ENCODE measurements at regions not wholly inside any gene's neighbourhood (a gene's known extent, or its start where the extent isn't known, plus 50 kb on each side); places are given as distances from the start of the nearest gene placed in this dataset.

- DNase-seq (ENCODE audit: extremely low read depth in 1 of 2, low read depth in 1 of 2) = no peak
Observed at GRCh38 chr3:31047673-31048072, 153.2 kb upstream of the GADL1 start.

- DNase-seq (ENCODE audit: extremely low read depth in 1 of 2, low read depth in 1 of 2) = no peak
Observed at GRCh38 chr3:31048143-31048542, 153.7 kb upstream of the GADL1 start.

DNA sequence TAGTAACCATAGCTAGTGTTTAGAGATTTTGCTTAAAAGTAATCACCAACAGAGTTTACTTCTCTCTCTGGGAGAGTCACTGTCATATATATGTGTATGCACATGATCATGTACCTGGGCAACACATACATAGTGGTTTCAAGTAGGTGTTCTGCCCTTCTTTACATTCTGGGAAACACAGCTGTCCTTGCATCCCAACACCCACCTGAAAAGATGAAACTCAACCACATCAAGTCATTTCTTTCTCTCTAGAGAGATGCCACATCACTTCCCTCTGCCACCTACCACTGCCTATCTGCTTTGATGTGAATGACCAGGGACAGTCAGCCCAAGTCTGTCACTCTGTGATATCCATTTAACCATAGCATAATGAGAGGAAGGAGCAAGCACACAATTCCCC is 155.8 kb upstream of the GADL1 start:
- no peak for DNase-seq (ENCODE audit: extremely low read depth in 1 of 2, low read depth in 1 of 2)

- DNase-seq (ENCODE audit: extremely low read depth in 1 of 2, low read depth in 1 of 2) = no peak
Observed at GRCh38 chr3:31051226-31051625, 156.8 kb upstream of the GADL1 start.

GRCh38 chr3:31053299-31053698 is 158.8 kb upstream of the GADL1 start:
- DNase-seq (ENCODE audit: extremely low read depth in 1 of 2, low read depth in 1 of 2) = no peak

DNA sequence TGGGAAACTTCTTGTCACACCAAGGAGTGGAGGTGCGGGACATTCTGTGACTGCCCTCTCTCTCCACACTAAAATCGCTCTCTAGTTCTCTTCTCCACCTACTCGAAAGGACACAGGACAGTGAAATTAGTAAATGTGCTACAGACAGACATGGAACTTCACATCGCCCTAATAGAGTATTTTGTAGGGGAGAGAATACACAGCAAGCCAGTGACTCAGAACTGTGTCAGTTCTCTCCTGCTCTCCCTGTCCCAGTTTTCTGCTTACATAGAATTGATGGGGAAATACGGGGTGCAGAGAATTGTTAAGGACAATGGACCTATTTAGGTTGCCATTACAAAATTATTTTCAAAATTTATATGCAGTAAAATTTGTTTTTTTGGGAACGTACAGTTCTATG is 159.6 kb upstream of the GADL1 start:
- DNase-seq (ENCODE audit: extremely low read depth in 1 of 2, low read depth in 1 of 2) = no peak

DNA sequence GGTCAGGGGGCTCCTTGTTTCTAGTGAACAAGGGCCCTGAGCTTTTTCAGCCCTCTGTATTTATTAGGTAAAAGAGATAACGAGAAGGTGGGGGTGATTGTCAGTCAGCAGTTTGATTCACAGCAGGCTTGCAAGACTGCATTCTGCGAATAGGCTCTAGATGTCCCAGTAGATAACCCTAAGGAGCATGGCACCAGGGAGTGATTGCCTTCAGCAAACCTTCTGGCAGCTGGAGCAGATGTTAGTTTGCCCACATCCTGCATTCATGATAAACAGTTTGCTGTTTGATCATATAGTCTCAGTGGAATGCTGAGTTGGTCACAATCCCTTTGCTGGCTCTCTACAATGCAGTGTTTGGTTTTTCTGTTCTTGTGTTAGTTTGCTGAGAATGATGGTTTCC is 161.3 kb upstream of the GADL1 start:
- no peak for DNase-seq (ENCODE audit: extremely low read depth in 1 of 2, low read depth in 1 of 2)

GRCh38 chr3:31057891-31058290 is 163.4 kb upstream of the GADL1 start:
- DNase-seq (ENCODE audit: extremely low read depth in 1 of 2, low read depth in 1 of 2) = no peak

GRCh38 chr3:31064021-31064420 is 169.6 kb upstream of the GADL1 start:
- no peak for DNase-seq (ENCODE audit: extremely low read depth in 1 of 2, low read depth in 1 of 2)

DNA sequence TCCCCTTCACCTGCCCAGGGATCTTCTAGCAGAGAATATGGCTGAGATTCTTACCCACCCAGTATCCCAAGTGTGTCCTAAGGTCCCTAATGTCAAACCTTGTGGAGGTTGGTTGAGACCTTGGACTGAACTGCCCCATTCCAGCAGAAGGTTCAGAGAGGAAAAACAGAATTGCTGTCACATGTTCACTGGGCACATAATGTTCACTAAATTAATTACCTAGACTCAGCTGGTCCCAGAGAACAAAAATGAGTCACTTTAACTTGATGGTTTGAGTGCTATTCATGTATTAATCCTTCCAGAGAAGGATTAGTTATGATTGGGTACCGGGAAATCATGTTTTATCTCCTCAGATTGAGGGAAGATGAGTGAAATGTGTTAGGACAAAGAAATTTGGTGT is 171.3 kb upstream of the GADL1 start:
- no peak for DNase-seq (ENCODE audit: extremely low read depth in 1 of 2, low read depth in 1 of 2)

GRCh38 chr3:31067004-31067403 is 172.5 kb upstream of the GADL1 start:
- DNase-seq (ENCODE audit: extremely low read depth in 1 of 2, low read depth in 1 of 2) = no peak

DNA sequence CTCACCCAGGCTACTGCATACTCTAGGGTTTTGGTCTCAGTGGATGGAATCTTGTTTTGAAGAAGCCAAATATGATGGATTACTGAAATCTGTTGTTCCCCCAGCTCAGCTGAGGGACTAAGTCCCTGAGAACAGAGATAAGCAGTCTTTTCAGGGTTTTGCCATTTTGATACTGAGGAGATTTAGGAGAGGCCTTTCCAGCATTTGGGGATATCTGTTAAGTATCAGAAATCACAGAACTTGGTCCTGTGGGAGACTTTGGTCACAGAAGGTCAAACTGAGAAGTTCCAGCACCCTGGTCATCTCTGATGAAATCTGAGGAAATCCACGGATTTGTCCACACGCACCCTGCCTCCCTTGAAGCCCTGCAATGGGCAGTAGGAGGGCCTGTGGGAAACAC is 181.0 kb upstream of the GADL1 start:
- DNase-seq (ENCODE audit: extremely low read depth in 1 of 2, low read depth in 1 of 2) = no peak

DNA sequence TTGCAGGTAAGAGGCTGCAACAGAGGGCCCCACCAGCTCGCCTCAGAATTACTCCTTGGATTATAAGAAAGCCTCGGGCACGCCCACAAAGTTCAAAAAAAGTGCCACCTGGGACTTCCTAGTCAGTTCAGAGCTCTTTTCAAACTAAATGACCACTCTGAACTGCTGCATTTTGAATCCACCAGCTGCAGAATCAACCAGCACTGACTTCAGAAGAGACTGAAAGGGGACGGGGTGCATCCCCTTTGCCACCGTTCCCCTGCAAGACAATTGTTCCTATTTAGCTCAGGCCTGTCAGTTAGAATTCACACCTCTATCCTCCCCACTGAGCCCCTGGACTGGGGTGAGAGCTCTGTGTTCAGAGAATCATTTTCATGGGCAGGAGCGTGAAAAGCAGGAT is 181.4 kb upstream of the GADL1 start:
- DNase-seq (ENCODE audit: extremely low read depth in 1 of 2, low read depth in 1 of 2) = no peak

DNA sequence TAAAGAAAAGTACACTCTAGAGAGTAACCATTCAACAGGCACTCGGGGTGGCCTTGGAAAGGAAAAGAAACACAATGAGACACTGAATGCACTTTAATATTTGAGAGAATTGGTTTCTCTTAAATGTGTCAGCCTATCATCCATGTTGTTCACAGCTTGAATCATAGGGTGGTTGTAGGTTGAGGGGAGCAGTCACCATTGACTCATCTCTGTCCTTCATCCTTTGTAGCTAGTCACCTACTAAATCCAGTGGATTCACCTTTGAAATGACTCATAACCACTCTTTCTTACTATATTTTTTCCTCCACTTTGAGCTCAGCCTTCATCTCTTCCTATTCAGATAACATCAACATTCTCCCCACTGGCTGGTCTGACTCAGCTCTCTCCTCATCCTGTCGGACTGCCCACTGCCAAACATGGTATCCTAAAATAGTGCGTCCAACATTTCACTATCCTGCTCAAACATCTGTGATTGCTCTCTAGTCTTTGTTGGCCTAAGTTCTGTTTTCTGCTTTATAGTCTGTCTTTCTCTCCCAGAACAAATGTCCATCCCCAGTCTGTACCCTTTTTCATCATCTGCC is 182.7 kb upstream of the GADL1 start:
- DNase-seq (ENCODE audit: extremely low read depth in 1 of 2, low read depth in 1 of 2) = no peak

GRCh38 chr3:31077826-31078225 is 183.4 kb upstream of the GADL1 start:
- DNase-seq (ENCODE audit: extremely low read depth in 1 of 2, low read depth in 1 of 2) = no peak

GRCh38 chr3:31079689-31080088 is 185.2 kb upstream of the GADL1 start:
- no peak for DNase-seq (ENCODE audit: extremely low read depth in 1 of 2, low read depth in 1 of 2)

DNA sequence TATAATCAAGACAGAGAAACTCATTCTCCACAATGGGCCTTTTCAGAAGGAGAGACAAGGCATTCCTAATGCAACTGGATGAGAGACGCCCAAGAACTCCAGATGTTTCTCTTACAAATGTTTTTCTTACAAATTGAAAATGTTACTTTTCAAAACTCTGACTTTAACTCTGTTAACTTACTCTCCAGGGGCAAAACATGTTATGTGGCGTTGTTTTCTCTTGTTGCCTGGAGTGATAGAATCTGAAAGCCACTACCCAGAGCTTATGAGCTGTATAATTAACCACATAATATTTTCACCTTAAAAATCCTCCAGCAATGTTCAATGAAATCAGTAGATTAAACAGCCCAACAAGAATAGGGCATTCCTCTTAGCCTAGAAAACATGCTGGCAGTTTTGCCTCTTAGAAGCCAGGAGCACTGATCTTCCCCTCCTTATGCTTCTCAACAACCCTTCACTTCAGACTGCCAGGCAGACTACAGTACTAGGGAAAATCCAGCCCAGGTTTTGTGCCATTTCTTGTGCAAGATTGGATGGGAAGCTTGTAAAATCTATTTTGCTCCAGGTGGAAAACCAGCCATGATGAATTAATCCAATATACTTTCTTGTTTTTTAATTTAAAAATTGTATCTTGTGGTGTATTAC is 186.7 kb upstream of the GADL1 start:
- no peak for DNase-seq (ENCODE audit: extremely low read depth in 1 of 2, low read depth in 1 of 2)

GRCh38 chr3:31086148-31086547 is 191.7 kb upstream of the GADL1 start:
- no peak for DNase-seq (ENCODE audit: extremely low read depth in 1 of 2, low read depth in 1 of 2)

DNA sequence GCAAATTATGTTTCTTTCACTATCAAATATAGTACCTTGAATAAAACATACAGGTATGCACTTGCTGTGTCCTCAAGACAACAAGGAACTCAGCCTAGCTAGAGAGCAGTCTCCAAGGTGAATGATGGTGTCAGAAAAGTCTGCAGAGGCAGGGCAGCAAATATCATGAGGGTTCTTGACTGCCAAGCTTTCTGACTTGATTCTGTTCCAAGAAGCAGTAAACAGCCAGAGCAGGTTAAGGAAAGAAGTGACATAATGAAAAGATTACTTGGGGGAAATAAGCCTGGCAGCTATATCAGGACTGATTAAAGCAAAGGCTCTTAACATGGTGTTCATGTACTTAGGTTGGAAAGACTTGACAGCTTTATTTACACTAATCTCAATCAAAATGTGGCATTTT is 192.2 kb upstream of the GADL1 start:
- DNase-seq (ENCODE audit: extremely low read depth in 1 of 2, low read depth in 1 of 2) = no peak

DNA sequence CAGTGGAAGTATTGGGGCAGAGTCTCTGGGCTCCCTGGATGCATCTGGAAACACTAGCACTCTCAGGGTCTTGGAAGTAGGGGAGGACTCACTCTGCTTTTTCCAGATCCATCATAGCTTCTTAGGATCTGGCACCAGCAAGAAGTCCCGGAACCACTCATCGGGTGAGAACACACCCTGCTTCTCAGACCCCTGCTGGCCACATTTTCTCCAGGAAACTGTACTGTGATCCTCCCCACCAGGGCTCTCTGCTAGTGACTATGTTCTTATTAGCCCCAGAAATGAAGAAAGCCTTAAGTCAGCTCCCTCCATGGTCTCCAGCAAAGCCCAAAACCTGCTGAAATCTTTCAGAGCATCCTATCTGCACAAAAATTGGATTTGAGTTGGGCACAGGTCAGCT is 197.3 kb upstream of the GADL1 start:
- DNase-seq (ENCODE audit: extremely low read depth in 1 of 2, low read depth in 1 of 2) = no peak

DNA sequence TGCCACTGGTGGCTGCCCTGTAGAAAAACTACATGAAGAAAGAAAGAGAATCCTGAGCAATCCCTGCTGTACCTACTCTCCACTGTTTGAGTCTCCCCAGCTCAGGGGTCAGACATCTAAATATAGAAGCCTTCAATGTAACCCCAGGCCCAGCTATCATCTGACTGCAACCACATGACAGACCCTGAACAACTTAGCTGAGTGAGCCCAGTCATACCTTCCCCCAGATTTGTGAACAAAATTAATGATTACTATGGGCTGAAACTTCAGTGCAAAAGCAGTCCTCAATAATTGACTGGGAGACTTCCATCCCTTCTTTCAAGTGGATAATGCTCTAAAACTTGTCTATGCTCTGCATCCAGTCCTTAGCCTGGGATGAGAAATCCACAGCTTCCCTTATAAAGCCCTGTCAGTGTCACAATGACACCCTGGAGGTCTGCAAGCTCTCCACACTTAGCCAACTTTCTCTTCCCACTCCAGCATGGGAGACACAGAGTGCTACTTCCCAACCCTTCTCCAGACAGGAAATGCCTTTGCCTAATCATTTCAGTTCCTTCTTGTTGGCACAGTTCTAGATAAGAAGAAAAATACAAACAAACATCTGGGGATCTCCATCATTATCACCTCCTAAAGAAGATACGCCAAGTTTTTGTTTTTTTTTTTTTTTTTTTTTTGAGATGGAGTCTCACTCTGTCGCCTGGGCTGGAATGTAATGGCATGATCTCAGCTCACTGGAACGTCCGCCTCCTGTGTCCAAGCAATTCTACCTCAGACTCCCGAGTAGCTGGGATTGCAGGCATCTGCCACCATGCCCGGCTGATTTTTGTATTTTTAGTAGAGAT is 198.5 kb upstream of the GADL1 start:
- no peak for DNase-seq (ENCODE audit: extremely low read depth in 1 of 2, low read depth in 1 of 2)

GRCh38 chr3:31093606-31094005 is 199.1 kb upstream of the GADL1 start:
- DNase-seq (ENCODE audit: extremely low read depth in 1 of 2, low read depth in 1 of 2) = no peak
